Mesenchymal stem cell (in vitro differentiated cells and primary cell): ENCODE measurements at regions not wholly inside any gene's neighbourhood (a gene's known extent, or its start where the extent isn't known, plus 50 kb on each side); places are given as distances from the start of the nearest gene placed in this dataset. TPM values are rescaled to one million over a fixed set of nuclear protein-coding genes. Genes with fewer than 3 reads are reported as not detected.
"Not testable (repeated sequence)": the region's sequence is repeated elsewhere in the genome, so short reads cannot be mapped to it uniquely, and the experiment has no call there.

Experiments
- DNase-seq: peaks from one replicate; pipeline ENCODE4 v3.0.0-alpha.2; 2013
- H2AFZ ChIP-seq: one replicate; pipeline ENCODE4 v1.6.1; 2013; ENCODE audit warnings: low read depth, mild to moderate bottlenecking, control low read depth, inconsistent platforms, low read length, moderate library complexity
- H2AK5ac ChIP-seq: 2 replicates; pipeline ENCODE4 v1.6.1; 2013; ENCODE audit warnings: low read length, moderate library complexity, mild to moderate bottlenecking, inconsistent platforms; ENCODE audit not compliant: severe bottlenecking
- H2BK120ac ChIP-seq: one replicate; pipeline ENCODE4 v1.6.1; 2013; ENCODE audit warnings: low read depth, mild to moderate bottlenecking, inconsistent platforms, low read length, moderate library complexity
- H2BK12ac ChIP-seq, 2 experiments: one replicate each; pipeline ENCODE4 v1.6.1; 2013; ENCODE audit warnings: inconsistent platforms in 2 of 2, low read length in 2 of 2, mild to moderate bottlenecking in 2 of 2, moderate library complexity in 2 of 2, control low read depth in 1 of 2
- H2BK15ac ChIP-seq: one replicate; pipeline ENCODE4 v1.6.1; 2013; ENCODE audit warnings: mild to moderate bottlenecking, low read depth, inconsistent platforms; ENCODE audit not compliant: poor library complexity, severe bottlenecking
- H2BK5ac ChIP-seq: 2 replicates; pipeline ENCODE4 v1.6.1; 2013; ENCODE audit warnings: low read depth, mild to moderate bottlenecking, low read length, control low read depth, inconsistent platforms; ENCODE audit not compliant: poor library complexity, severe bottlenecking
- H3K14ac ChIP-seq, 2 experiments: one replicate each; pipeline ENCODE4 v1.6.1; 2013; ENCODE audit warnings: inconsistent platforms in 2 of 2, low read length in 2 of 2, control low read depth in 1 of 2, mild to moderate bottlenecking in 1 of 2, moderate library complexity in 1 of 2
- H3K18ac ChIP-seq, 2 experiments: one replicate each; pipeline ENCODE4 v1.6.1; 2013; ENCODE audit warnings: inconsistent platforms in 2 of 2, low read length in 2 of 2, control low read depth in 1 of 2, low read depth in 1 of 2, mild to moderate bottlenecking in 1 of 2
- H3K23ac ChIP-seq, 2 experiments: one replicate each; pipeline ENCODE4 v1.6.1; 2013; ENCODE audit warnings: inconsistent platforms in 2 of 2, low read length in 2 of 2, mild to moderate bottlenecking in 2 of 2, moderate library complexity in 2 of 2, control low read depth in 1 of 2
- H3K27ac ChIP-seq: 2 replicates; pipeline ENCODE4 v1.5.1; 2013; ENCODE audit warnings: mild to moderate bottlenecking, moderate library complexity, low read length, control low read depth, inconsistent platforms; ENCODE audit not compliant: poor library complexity, severe bottlenecking
- H3K27me3 ChIP-seq, 2 experiments: 2 replicates each; pipeline versions ENCODE4 v1.6.1 to v1.7.0; 2013; ENCODE audit warnings: low read length in 2 of 2, mild to moderate bottlenecking in 2 of 2, moderate library complexity in 2 of 2, control low read depth in 1 of 2, inconsistent platforms in 1 of 2; ENCODE audit not compliant: control insufficient read depth in 1 of 2, insufficient read depth in 1 of 2
- H3K36me3 ChIP-seq, 2 experiments: 2 replicates each; pipeline versions ENCODE4 v1.6.1 to v1.7.0; 2013; ENCODE audit warnings: low read length in 2 of 2, control low read depth in 1 of 2, inconsistent platforms in 1 of 2, low read depth in 1 of 2, mild to moderate bottlenecking in 1 of 2; ENCODE audit not compliant: insufficient read depth in 2 of 2, control insufficient read depth in 1 of 2
- H3K4ac ChIP-seq, 2 experiments: one replicate each; pipeline ENCODE4 v1.6.1; 2013; ENCODE audit warnings: inconsistent platforms in 2 of 2, low read length in 2 of 2, mild to moderate bottlenecking in 2 of 2, moderate library complexity in 2 of 2, control low read depth in 1 of 2, low read depth in 1 of 2
- H3K4me1 ChIP-seq: 2 replicates; pipeline ENCODE4 v1.6.1; 2013; ENCODE audit warnings: low read depth, low read length, control low read depth; ENCODE audit not compliant: control insufficient read depth, insufficient read depth
- H3K4me2 ChIP-seq: 2 replicates; pipeline ENCODE4 v1.6.1; 2013; ENCODE audit warnings: low read length, mild to moderate bottlenecking, inconsistent platforms; ENCODE audit not compliant: poor library complexity, severe bottlenecking
- H3K4me3 ChIP-seq, 2 experiments: 2 replicates each; pipeline versions ENCODE4 v1.5.1 to v1.7.0; 2013; ENCODE audit warnings: low read length in 2 of 2, mild to moderate bottlenecking in 2 of 2, control low read depth in 1 of 2, low read depth in 1 of 2; ENCODE audit not compliant: insufficient read depth in 1 of 2
- H3K79me1 ChIP-seq: replicated peaks from 2 replicates; pipeline ENCODE4 v1.6.1; 2013; ENCODE audit warnings: mild to moderate bottlenecking, control low read depth, low read length, inconsistent platforms; ENCODE audit not compliant: poor library complexity, severe bottlenecking
- H3K9ac ChIP-seq: 2 replicates; pipeline ENCODE4 v1.7.0; 2013; ENCODE audit warnings: mild to moderate bottlenecking, low read length, moderate library complexity
- H3K9me3 ChIP-seq: 2 replicates; pipeline ENCODE4 v1.7.0; 2013; ENCODE audit warnings: mild to moderate bottlenecking, low read length; ENCODE audit not compliant: control insufficient read depth
- H4K8ac ChIP-seq: one replicate; pipeline ENCODE4 v1.6.1; 2013; ENCODE audit warnings: inconsistent platforms, mild to moderate bottlenecking, low read length, moderate library complexity
- H4K91ac ChIP-seq: one replicate; pipeline ENCODE4 v1.6.1; 2013; ENCODE audit warnings: mild to moderate bottlenecking, low read length, inconsistent platforms
- WGBS: methylation state at CpG from one replicate; pipeline ENCODE4 v1.1.7; 2013; ENCODE audit warnings: mixed read lengths; 5-methylcytosine and 5-hydroxymethylcytosine counted together
- small RNA-seq: library from polyadenylated mRNA; stranded (forward); fragments of <200 nt; extraction: miRNeasy Mini kit (QIAGEN cat#:217004); gene quantifications from one replicate; pipeline ENCODE3, GENCODE V24; 2013; ENCODE audit warnings: low read depth

DNA sequence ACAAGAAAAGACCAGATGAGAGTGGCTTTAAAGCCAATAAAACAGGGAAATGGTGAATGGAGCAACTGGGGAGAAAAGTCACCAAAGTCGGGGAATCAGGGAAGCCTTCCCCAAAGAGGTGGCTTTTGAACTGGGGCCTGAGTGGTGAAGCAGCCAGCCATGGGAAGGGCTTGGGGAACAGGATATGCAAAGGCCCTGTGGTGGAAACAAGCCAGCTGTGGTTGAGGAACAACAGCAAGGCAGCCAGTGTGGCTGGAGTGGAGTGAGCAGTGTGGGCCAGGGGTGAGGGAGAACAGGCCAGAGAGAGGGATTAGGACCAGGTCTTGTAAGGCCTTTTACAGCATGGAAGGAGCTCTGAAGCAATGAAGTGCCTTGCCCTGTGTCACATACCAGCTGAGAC is 51.0 kb upstream of the ROPN1B start:
- 95% methylated on average over 1 of the region's 1 CpG for WGBS
- not testable (repeated sequence) for DNase-seq, H2BK15ac ChIP-seq, H3K23ac ChIP-seq, H3K18ac ChIP-seq, H3K36me3 ChIP-seq, H2BK12ac ChIP-seq, H3K4me1 ChIP-seq, H2AK5ac ChIP-seq, H3K27me3 ChIP-seq, H3K14ac ChIP-seq, H4K91ac ChIP-seq, H3K9ac ChIP-seq, H3K27ac ChIP-seq, H3K4ac ChIP-seq, H2BK120ac ChIP-seq, H3K79me1 ChIP-seq, H3K4me3 ChIP-seq, H2AFZ ChIP-seq, H4K8ac ChIP-seq, H3K9me3 ChIP-seq, H2BK5ac ChIP-seq, H3K4me2 ChIP-seq

DNA sequence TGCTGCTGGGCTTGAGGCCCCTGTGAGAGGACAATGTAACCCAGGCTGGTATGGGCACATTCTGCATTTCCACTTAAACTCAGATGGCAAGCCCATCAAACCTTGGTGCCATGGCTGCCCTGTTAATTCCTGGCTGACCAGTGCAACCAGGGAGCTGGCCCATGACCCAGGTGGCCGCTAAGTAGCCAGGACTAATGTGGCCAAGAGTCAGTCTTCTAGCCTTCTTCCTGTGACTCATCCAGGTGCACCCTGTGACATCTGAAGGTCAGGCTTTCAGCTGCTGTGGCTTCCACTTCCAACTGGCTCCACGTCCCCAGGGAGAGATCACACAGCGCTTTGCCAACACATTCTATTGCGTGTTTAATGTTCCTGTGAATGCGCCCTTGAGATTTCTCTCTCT is 50.5 kb upstream of the ROPN1B start:
- H3K9ac ChIP-seq, DNase-seq, H3K9me3 ChIP-seq, H3K79me1 ChIP-seq, H2BK120ac ChIP-seq, H4K8ac ChIP-seq, H3K23ac ChIP-seq, H3K18ac ChIP-seq, H2AFZ ChIP-seq, H3K4ac ChIP-seq, H2BK12ac ChIP-seq, H3K27me3 ChIP-seq, H4K91ac ChIP-seq, H3K4me1 ChIP-seq, H2AK5ac ChIP-seq, H3K36me3 ChIP-seq, H3K14ac ChIP-seq, H2BK5ac ChIP-seq, H2BK15ac ChIP-seq, H3K4me3 ChIP-seq, H3K27ac ChIP-seq, H3K4me2 ChIP-seq: not testable (repeated sequence)
- WGBS: 79% methylated on average over 5 of the region's 5 CpGs

DNA sequence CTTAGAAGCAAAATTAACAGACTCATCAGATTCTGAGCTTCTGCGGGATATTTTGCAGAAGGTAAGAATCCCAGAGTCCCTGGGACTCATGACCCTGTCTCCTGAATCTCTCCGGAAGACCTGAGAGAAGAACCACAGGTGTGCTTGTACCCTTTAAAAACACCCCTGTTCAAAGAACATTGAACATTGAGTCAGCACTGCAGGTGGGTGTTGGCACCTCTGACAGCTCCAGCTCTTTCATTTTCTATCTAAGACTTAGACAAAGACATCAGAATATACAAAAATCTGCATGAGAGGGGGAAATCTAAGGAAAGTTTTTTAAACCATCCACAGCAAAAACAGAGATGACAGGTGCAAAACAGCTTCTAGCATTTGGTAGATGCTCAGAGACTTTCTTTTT is 50.1 kb upstream of the ROPN1B start:
- H2BK5ac ChIP-seq, H3K14ac ChIP-seq, H3K4ac ChIP-seq, H3K27me3 ChIP-seq, H3K4me1 ChIP-seq, H3K9me3 ChIP-seq, H3K27ac ChIP-seq, DNase-seq, H2BK12ac ChIP-seq, H3K4me2 ChIP-seq, H3K79me1 ChIP-seq, H2BK15ac ChIP-seq, H3K18ac ChIP-seq, H2AK5ac ChIP-seq, H4K8ac ChIP-seq, H2AFZ ChIP-seq, H2BK120ac ChIP-seq, H3K23ac ChIP-seq, H3K9ac ChIP-seq, H3K36me3 ChIP-seq, H3K4me3 ChIP-seq, H4K91ac ChIP-seq: not testable (repeated sequence)
- 93% methylated on average over 2 of the region's 2 CpGs for WGBS

Small RNA genes in the stretch of these regions (small RNA-seq; reads per million reads assigned to genes)
- gene AC092902.1: not detected
- not detected for gene AF186996.2
- gene AF186996.3: not detected
- gene MIR548I1: not detected
- not detected for gene SNRPCP11
